NCI-H2227 (cell line): ENCODE measurements at regions not wholly inside any gene's neighbourhood (a gene's known extent, or its start where the extent isn't known, plus 50 kb on each side); places are given as distances from the start of the nearest gene placed in this dataset.
"Not testable (repeated sequence)": the region's sequence is repeated elsewhere in the genome, so short reads cannot be mapped to it uniquely, and the experiment has no call there.

Experiments
- DNase-seq: peaks from one replicate; lab custom pipeline; 2025; ENCODE audit not compliant: unreplicated experiment; lab: John Stamatoyannopoulos, UW

DNA sequence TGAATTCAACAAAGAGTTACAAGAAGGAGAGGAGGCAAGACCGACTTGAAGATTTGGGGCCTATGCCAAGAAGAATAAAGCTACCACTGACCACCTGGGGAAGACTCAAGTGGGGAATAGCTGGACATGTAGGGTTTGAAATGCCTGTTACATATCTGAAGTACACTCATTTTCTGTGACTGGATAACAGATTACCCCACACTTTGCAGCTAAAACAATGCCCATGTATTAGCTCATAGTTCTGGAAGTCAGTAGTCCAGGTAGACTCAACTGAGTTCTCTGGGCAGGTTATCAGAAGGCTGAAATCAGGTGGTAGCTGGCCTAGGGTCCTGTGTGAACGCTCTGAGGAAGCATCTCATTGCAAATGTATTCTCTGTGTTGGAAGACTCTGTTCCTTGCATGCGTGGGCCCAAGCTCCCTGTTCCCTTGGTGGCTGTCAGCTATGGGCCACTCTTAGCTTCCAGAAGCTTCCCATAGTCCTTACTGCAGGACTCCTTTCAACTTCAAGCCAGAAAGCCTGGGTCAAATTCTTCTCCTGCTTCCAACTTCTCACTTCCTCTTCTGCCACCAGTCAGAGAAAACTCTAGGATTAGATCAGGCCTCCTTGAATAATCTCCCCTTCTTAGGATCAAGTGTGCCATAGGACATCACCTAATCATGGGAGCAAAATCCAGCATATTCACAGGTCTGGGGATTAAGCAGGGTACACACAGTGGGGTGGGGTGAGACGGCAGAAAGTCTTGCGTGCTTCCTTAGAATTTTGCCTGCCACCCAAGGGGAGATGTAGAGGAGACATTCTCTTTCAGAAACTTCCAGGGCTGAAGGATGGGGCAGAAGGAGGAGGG is 187.8 kb downstream of the SHQ1 start:
- DNase-seq = no peak

DNA sequence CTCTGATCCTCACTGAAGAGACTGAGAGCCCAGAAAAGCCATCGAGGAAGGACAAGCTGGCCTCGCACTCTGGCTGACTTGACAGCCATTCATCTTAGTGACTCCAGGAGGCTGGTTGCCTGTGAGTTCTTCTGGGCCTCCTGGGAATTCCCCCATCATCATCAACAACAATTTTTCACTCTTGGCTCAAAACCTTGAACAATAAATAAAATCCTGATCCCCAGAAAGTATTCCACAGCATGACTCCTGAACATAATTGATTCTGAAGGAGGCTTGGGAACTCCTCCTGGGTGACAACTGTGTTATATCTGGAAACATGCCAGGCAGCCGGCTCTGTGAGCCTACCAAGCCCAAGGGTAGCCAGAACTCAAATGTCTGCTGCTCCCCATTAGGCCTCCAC is 188.6 kb downstream of the SHQ1 start:
- DNase-seq = no peak

DNA sequence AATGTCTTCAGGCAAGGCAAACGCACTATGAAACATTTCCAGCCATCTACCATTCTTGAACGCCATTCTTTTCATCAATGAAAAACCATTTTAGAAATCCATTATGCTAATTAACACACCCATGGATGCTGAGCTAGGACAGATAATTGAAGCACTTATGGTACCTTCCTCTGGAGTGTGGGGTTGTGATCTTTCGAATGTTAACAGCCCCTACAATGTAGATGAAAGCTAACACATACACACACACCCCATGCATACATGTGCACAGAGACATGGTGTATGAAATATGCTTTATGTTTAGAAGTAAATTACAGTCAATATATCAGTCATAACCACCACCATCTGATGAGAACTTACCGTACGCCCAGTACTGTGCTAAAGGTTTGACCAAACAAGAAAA is 189.1 kb downstream of the SHQ1 start:
- no peak for DNase-seq

DNA sequence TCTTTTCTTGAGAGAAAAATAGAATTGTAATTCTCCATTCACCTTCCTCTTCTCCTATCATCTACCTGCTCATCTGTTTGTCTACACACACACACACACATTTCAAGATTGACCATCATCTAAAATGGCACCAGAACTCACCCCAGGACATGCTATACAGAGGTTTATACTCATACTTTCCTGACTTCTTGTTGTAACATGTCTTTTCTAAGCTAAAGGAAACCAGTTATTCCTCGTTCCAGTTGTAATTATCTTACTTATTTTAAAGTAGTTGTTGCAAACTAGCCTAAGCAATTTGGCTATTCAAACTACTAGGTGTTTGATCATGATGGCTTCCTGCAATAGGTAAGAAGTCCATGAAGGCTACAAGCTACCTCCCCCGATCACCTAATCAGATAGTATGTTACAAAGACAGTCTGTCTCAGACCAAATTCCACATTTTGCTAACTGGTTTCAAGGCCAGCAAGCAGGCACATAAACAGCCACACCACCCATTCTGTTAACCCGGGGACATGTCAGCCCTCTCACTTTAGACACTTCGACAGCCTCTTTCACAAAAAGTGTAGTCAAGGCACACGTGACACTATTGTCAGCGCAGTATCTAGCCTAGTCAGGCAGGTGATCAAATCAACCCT is 189.7 kb downstream of the SHQ1 start:
- DNase-seq = no peak

DNA sequence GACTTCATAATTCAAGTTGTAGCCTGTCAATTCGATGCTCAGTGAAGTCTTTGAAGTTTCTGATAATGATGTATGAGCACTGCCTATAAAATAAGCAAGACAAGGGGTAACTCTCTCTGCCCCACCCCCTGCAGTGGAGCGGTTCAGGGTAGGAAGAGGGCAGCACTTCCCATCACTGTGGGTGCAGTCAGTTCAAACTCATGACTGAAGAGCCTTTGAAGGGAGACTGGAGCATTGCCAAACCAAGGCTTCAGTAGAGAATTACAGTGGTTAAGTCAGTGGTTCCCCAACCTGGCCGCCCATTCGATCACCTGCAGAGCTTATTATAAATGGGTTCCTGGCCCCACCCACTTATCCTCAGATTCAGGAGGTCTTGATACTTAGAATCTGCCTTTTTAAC is 190.6 kb downstream of the SHQ1 start:
- peak; percentile 1 for DNase-seq

DNA sequence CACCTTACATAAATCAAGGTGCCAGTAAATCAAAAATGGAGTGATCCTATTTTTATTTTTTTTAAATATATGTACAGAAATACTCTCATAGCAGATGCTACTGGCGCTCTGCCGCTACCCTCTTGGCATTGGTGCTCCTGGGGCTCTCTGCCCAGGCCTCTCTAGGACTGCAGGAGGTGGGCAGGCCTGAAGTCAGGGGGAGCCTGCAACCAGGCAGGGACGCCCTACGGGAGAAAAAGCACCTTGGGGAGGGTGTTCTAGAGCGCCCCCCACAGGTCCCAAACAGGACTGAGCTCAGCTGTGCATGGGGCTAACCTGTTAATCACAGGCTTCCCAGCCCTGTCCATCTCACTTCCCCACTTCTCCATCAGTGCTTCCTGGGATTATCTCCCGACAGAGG is 192.5 kb downstream of the SHQ1 start:
- DNase-seq = no peak

DNA sequence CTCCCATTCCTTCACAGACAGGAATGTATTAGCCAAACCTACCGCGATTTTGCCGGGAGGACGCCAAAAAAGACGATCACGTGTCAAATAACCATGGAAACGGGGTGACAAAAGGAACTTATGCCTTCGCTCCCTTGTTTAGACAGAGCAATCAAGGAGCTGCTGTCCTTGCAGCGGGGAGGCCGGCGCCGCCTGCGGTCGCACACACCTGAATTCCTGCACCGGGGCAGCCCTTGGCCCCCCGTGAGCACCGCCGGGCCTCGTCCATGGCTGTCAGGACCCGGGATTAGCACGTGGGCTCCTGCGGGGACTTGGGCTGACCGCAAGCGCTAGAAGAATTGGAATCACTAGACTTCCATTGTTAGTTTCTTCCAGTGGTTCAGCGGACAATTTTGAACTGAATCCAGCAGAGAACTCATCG is 193.1 kb downstream of the SHQ1 start:
- DNase-seq = no peak

DNA sequence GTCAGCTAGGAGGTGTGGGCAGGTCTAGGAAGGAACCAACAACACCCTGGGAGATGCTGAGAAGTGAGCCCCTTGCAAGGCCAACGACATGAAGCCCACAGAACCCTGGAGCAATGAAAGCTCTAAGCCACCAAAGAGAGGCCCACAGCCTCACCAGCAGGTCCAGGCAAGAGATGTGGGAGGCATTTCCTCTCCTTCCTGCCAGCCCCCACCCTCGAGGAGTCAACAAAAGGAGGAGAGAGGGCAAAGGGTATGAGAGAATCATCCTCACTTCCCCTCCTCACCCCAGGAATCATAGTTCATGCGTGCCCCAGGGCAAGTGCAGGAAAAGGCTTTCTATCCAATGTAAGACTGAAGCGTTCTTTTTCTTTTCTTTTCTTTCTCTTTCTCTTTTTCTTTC is 195.8 kb downstream of the SHQ1 start:
- DNase-seq = no peak

DNA sequence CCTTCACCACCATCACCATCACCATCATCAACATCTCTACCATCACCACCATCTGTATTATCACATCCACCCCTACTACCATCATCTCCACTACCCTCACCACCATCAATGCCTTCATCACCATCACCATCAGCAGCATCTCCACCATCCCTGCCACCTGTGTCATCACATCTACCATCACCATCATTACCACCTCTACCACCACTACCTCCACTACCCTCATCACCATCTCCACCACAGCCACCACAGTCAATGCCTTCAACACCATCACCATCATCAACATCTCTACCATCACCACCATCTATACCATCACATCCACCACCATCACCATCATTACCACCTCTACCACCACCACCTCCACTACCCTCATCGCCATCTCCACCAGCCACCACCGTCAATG is 196.7 kb downstream of the SHQ1 start:
- no peak for DNase-seq

DNA sequence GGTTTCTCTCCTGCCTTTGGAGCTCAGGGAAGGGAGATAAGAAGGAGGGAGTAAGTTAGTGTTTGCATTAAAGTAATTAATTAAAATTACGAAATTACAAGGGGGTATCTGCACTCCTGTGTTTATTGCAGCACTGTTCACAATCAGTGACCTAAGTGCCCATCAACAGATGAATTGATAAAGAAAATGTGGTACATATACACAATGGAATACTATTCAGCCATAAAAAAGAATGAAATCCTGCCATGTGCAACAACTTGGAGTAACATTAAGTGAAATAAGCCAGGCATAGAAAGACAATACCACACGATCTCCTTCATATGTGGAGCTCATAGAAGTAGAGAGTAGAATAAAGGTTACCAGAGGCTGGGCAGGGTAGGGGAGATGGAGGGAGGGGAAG is 202.0 kb downstream of the SHQ1 start:
- DNase-seq = no peak

DNA sequence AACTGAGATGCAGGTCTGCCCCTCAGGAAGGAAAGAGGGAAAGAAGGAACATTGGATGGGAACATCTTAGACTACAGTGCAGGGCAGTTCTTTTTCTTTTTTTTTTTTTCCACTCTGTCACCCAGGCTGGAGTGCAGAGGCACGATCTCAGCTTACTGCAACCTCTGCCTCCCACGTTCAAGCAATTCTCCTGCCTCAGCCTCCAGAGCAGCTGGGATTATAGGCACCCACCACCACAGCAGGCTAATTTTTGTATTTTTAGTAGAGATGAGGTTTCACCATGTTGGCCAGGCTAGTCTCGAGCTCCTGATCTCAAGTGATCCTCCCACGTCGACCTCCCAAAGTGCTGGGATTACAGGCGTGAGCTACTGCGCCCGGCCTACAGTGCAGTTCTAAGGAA is 204.6 kb downstream of the SHQ1 start:
- DNase-seq = not testable (repeated sequence)

DNA sequence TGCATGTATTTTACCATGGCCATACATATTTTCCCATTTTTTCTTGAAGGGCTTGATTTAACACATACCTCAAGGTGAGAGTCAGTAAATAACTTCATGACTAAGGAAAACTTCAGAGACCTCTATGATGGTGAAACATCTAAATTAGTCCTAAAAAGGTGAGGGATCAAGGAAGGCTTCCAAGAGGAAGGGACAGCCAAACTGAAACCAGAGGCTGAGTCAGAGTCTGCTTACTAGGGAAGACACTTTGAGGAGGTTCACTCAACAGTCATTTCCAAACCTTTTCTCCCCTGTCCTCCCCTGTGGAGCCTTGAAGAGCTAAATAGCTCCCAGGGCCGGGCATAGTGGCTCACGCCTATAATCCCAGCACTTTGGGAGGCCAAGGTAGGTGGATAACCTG is 206.6 kb downstream of the SHQ1 start:
- DNase-seq = no peak

DNA sequence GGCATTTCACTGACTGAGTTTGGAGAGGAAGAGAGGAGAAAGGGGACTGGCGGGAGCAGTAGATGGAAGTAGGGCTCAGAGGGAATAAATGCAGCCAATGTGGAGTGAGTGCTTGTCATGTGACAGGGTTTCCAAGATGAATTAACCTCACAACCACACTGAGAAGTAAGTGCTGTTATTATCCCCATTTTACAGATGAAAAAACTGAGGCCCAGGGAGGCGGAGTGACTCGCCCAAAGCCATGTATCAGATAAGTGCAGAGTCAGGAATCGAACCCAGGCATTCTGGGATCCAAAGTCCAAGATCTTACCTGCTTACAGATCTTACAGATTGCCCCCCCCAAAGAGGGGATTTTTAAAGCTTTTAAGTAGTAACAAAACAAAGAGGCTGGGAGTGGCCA is 207.2 kb downstream of the SHQ1 start:
- DNase-seq = no peak

DNA sequence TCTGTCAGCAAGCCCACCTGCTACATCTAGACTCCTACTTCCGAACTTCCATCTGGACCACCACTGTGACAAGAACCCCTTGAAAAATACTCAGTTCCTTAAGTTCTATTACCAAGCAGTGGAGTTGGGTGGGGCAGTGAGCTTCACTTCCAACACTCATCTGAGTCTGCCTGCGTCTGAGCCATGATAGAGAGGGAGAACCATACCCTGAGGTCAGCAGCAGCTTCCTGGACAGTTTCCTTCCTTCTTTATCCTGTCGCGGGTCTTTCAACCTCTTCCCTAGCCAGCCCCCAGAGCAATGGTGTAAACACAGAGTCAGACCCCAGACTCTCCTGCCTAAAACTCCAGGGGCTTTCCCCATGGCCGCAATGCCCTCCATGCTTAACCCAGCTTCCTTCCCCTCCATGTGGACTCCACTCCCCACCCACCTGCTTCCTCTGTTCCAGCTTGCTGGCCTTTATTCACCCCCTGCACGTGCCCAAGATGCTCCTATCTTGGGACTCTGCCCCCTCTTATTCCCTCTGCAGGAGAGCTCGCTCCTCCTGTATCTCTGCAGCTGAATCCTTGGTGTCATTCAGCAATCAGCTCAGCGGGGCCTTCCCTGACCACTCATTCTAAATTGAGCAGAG is 211.2 kb downstream of the SHQ1 start:
- DNase-seq = no peak

DNA sequence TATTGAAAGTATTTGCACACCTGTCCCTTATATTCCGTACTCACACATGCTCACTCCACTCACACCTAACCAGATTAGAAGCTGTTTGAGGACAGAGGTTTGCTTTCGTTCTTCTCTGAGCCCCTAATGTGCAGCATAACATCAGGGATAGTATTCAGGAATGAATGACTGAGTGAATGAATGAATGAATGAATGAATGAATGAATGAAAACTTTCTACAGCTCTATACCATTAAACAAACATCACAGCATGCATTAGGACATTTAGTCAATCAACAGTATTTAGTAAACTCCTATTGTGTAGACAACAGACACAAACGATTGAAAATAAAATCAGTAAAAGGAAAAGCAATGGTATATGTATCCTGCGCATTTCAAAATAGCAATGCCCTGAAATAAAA is 212.7 kb downstream of the SHQ1 start:
- DNase-seq = no peak

DNA sequence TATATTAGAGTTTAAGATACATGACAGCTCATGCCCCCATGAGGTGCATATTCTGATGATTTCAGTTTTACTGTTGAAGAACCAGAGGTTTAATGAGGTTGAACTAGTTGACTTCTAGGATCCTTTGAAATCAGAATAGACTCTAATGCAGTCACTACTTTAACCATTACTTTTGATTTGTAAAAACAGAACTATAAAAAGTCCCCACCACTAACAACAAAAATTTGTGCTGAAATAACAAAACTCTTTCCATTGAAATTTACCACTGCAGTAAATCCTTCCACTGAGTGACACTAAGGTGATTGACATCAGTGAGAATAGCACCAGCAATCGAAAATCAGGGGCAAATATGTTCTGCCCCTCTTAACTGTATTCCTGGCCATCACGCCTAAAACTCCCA is 214.1 kb downstream of the SHQ1 start:
- DNase-seq = no peak

DNA sequence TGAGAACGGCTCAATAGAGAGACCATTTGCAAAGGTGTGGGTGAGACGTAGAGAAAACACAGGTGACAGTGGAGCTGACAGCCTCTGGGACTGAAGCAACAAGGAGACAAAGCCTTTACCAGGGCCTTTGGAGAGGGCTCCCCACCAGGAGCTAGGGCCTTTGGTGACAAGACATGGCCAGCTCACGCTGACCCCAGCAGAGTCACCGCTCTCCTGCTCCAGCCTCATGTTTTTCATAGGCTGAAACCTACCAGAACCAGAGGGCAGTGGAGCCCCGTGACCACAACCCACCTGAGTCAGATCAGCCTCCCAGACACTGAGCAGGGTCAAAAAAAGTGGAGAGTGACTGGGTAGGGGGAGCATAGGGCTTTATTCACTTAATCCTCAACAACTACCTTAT is 214.7 kb downstream of the SHQ1 start:
- no peak for DNase-seq

DNA sequence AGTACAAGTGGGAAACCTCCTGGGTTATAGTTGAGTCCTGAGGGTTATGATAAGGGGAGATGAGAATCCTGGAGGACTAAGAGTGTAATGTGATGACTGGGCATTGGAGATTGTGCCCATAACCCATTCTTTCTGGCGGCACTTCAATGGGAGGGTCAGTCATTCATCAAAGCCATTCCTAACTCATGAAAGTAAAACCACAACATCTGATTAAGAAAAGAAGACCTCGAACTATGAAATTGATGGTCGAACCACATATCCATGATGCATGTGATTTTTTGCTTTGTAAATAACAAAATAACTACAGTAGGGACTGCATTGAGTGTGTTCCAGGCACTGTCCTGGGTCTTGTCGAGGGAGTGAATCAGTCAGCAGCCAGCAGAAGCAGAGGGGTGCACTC is 215.1 kb downstream of the SHQ1 start:
- no peak for DNase-seq

DNA sequence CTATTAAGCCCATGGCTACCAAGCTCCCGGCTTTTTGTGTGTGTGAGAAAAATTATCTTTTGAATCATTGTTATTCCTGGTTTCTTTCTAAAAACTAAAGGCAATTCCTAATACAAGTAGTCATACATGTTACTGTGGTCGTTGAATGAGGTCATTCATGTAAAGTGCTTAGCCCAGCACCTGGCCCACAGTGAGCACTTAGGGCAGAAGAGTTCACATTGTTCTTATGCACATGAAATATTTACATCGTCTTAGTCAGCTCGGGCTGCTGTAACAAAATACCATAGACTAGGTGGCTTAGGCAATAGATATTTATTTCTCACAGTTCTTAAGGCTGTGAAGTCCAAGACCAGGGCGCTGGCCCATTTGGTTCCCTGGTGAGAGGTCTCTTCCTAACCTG is 216.1 kb downstream of the SHQ1 start:
- DNase-seq = no peak

DNA sequence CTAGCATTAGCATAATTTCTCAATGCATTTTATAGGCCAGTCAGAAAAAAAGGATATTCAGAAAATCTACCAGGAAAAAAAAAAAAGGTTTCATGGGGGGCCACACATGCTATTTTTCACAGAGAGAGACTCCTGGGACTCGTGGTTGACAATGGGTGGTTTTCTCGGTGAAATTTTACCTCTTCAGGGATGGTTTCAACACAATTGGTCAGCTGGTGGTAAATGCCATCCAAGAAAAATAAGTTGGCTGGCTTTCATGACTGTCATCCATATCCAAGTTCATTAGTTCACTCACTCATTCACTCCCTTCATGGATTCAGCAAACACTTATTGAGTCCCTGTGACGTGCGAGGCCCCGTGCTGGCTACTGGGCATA is 217.3 kb downstream of the SHQ1 start:
- no peak for DNase-seq

DNA sequence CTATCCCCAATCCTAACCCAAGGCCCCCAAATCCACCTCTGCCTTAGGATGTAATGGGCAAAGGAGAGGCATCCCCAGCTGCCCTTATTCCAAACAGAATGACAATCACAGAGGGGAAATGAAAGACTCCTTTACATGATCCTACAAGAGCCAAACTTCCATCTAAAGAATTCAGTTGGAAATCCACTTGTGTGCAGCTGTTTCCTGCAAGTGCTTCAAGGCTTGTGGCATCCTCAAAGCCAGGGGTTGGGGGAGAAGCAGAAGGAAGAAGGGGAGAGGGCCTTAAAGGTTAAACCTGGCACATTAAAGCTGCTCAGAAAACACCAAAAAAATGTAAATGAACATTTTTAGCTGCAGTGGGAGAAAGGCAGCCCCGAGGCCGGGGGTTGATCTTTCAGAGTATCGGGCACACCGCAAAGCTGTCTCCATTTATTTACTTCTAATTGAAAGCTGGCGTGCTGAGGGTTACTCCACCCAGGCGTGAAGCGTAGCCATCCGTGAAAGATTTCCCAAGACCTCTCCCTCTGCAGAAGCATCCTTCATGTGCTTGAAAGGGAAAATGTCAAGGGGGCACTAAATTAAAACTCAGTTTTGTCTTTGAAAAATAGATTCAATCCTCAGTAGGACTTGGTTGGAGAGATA is 217.8 kb downstream of the SHQ1 start:
- peak; percentile 22 for DNase-seq

DNA sequence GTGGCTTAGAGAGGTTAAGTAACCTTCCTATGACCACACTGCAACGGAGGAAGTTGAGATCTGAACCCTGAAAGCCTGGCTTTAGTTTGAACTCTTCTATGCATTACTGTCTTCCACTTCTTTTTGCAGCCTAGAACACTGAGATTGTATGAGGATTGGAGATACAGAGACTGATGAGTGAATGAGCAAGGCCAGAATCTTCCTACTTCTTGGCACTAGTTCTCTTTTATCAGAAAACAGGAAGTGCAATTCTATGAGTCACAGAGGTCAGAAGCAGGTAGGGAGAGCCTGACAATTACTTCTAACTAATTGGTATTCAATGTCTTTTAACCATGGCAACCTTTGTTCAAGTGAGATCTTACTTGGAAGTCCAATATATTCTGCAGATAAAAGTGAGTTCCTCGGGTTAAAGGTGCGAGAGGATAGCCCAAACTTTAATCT is 219.0 kb downstream of the SHQ1 start:
- DNase-seq = no peak
